CD1c-positive myeloid dendritic cell (primary cell): ENCODE measurements at regions not wholly inside any gene's neighbourhood (a gene's known extent, or its start where the extent isn't known, plus 50 kb on each side); places are given as distances from the start of the nearest gene placed in this dataset.
"Not testable (repeated sequence)": the region's sequence is repeated elsewhere in the genome, so short reads cannot be mapped to it uniquely, and the experiment has no call there.

ENCODE experiments used
- DNase-seq: peaks from one replicate; pipeline ENCODE4 v3.0.0-alpha.2; 2016; ENCODE audit errors: extremely low spot score

DNA sequence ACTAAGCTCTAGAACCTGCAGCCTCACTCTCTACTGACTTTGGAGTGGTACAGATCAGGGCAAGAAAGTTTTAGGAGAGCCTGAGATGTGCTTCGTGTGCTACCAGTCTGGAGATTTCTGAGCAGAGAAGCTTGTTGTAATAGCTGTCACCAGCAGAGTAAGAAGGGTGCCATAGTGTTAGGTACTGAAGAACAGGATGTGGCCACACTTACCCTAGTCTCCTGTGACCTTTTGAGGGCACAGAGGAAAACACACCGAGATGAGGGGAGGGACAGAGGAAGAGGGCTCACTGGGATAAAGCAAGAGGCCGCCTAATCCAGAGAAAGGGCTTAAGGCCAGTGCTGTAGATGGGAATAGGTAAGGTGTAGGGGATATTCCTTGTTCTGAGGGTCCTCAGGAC, 146.2 kb upstream of the MTPN start:
- DNase-seq: no peak

DNA sequence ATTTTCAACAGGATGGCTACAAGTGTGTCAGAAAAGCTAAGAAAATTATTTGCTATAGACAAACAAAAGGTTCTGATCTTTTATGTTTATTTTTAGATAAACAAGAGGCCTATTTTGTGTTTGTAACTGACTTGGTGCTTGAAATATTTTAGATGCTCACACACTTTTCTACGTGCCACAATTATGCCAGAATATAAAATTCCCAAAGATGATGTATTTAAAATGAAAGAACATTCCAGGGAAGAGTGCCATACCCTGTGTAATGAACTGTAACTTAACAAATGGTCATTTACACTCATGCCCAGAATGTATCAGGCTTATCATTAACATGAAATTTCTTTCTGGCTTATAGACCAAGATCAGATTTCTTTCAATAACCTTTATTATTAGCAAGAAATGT, 144.9 kb upstream of the MTPN start:
- no peak for DNase-seq

DNA sequence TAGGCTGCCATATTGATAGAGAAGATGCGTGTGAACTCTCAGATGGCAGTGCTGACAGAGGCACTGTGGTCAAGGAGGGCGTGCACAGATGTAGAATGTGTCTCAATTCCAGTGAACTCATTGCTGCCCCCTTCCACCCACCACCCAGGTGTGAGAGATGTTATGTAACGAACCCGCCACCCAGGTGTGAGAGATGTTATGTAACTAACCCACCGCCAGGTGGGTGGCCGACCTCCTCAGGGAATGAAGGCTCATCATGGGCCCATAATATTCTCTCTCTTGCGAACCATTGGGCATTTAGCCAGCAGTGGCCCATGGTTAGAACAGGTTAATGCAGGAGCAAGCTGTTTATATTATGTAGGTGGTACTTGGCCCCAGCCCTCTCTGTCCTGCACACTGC, 140.4 kb upstream of the MTPN start:
- no peak for DNase-seq

DNA sequence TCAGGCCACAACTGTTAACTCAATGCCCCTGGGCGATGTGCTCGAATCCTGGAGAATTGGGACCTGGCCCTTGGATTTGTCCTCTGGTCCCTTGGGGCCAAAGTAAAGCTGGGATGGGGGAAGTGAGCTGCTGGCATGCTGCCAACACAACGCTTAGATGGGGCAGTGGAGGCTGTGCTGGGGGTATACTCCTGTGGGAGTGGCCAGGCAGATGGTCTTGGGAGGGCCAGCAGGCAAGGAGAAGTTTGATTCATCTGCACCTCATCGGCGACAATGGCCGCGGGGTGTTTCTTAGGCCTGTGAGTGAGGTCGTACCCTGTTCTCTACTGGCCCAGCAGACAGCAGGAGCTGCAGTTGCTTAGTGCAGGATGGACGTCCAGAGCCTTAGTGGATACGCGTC, 139.0 kb upstream of the MTPN start:
- no peak for DNase-seq

DNA sequence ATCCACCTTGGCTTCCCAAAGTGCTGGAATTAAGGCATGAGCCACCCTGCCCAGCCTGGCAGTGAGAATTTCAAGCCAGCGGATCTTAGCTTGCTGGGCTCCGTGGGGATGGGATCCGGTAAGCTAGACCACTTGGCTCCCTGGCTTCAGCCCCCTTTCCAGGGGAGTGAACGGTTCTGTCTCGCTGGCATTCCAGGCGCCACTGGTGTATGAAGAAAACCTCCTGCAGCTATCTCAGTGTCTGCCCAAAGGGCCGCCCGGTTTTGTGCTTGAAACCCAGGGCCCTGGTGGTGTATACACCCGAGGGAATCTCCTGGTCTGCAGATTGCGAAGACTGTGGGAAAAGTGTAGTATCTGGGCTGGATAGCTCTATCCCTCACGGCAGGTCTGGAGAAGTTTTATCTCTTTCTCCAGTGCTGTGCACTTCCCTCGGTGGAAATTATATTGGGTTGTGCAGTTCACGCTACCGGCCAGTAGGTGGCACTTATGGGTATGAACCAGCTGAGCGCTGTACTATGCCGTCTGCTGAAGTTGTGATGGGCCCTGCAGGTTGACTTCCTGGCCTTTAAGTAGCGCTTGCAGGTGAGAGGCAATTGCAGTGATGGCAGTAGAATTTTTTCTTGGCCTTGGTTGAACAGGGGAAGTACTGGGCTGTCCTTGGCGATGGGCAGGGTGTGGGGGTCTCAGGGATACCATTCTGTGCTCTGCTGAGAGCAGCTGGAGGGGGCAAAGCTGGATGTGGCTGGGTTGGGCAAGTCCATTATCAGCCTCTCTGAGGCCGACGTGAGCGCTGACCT, 138.0 kb upstream of the MTPN start:
- DNase-seq: peak; percentile 34

DNA sequence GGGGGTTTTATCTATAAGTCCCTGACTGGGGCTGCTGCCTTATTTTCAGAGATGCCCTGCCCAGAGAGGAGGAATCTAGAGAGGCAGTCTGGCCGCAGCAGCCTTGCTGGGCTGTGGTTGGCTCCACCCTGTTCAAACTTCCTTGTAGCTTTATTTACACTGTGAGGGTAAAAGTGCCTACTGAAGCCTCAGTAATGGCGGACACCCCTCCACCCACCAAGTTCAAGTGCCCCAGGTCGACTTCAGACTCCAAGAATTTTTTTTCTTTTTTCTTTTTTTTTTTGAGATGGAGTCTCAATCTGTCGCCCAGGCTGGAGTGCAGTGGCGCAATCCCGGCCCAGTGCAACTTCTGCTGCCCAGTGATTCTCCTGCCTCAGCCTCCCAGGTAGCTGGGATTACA, 137.3 kb upstream of the MTPN start:
- not testable (repeated sequence) for DNase-seq

DNA sequence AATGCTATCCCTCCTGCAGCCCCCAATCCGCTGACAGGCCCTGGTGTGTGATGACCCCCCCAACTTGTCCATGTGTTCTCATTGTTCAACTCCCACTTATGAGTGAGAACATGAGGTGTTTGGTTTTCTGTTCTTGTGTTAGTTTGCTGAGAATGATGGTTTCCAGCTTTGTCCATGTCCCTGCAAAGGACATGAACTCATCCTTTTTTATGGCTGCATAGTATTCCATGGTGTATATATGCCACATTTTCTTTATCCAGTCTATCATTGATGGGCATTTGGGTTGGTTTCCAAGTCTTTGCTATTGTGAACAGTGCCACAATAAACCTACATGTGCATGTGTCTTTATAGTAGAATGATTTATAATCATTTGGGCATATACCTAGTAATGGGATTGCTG, 131.9 kb upstream of the MTPN start:
- not testable (repeated sequence) for DNase-seq

DNA sequence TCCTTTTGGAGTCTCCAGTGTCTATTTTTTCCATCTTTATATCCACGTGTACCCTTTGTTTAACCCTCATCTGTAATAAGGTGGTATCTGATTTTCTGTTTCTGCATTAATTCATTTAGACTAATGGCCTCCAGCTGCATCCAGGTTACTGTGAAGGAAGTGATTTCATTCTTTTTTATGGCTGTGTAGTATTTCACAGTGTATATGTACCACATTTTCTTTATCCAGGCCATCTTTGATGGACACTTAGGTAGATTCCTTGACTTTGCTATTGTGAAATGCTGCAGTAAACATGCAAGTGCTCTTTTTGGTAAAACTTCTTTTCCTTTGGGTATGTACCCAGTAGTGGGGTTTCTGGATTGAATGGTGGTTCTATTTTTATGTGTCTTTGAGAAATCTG, 128.0 kb upstream of the MTPN start:
- no peak for DNase-seq

DNA sequence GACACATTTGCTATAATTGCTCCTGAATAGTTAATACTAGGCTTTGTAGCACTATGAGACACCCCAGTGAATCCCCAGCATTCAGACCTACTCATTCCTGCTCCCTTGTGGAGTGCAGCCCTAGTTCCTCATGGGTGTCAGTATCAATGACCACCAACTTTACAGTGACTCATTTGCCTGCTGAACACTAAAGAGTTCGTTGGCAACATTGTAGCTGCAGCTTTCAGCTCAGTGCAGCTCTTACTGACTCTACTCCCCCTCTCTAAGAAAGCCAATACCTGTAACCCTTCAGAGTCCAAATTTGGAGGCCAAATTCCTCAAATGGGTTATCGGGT, 127.1 kb upstream of the MTPN start:
- DNase-seq: no peak

DNA sequence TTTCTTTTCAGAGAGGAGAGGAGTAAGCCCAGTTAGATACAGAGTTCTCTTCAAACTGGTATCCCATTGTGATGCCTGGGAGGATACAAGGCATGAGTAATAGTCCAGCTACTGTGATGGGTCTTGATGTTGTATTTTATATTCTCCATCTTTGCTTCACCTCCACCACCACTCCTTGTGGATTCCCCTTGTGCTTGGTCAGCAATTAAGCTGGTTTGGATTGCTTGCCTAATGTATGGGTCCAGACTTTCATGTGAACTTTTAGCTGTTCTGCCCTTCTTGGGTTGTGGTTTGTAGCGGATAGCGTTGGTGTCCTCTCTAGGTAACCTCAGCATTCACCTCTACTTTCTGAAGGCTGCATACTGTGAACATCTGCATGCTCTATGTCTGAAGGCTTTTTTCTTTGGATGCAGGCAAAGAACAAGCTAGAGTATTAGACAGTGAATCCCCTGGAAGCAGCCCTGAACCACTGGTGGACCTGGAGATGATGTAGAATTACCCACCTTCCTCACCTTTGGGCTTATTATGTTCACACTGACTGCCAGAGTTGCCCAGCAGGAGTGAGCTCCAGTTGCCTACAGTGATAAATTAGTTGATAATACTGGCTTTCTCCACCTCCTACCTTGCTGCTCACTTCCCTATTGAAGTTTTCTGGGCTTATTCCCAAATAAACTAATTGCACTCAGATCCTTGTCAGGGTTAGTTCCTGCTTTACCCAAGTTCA, 126.5 kb upstream of the MTPN start:
- DNase-seq: no peak

DNA sequence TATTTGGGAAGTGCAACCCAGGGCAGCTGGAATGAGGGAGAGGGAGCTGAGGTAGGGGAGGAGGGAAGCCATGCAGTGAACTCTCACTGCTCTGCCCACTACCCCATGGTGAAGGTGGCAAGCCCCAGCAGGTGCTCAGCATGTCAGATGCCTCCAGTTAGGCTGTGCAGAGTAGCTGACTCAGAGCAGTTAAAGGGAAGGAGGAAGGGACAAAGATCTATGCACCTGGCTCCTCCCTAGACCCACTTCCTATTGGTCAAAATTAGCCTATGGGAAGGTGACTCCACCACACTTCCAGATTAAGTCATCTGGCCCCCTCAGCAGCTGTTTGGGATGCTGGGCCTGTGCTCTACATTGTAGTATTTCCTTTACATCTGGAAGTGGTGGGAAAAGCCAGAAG, 125.7 kb upstream of the MTPN start:
- no peak for DNase-seq

DNA sequence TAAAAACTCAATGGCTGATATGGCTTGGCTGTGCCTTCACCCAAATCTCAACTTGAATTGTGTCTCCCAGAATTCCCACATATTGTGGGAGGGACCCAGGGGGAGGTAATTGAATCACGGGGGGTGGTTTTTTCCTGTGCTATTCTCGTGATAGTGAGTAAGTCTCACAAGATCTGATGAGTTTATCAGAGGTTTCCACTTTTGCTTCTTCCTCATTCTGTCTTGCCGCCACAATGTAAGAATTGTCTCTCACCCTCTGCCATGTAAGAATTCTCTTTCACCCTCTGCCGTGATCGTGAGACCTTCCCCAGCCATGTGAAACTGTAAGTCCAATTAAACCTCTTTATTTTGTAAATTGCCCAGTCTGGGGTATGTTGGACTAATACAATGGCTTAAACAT, 115.6 kb upstream of the MTPN start:
- DNase-seq: not testable (repeated sequence)

DNA sequence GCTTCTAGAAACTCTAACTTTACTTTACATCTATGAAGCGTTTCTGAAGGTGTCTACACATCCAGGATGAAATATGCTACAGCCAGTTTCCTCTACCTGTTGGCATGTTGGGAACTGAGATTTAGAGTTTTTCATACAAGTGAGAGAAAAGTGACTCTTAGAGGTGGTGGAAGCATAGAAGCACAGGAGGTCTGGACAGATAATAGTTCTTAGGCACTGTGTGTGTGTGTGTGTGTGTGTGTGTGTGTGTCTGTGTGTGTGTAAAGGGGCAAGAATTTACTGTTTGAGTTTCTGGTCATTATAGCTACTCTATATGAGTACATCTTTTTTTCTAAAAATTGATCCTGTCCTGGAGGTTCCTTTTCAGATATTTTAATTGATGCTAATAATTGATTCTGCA, 110.7 kb upstream of the MTPN start:
- no peak for DNase-seq

DNA sequence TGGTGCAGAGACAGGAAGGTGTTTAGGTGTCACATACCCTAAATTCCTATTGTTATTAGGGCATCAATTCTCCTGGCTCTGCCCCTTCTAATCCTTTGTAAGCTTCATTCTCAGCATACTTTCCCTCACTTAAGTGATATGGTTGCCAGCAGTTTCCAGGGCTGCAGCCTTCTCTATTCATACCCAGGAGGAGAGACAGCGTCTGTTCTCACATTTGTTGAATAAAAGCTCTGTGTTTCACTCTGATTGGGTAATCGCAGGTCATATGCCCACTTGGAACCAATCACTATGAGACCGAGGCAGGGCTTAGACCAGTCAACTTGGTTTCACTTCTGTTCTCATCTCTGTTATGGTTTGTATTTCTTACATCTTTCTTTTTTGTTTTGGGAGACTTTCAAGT, 109.6 kb upstream of the MTPN start:
- DNase-seq: peak; percentile 16

DNA sequence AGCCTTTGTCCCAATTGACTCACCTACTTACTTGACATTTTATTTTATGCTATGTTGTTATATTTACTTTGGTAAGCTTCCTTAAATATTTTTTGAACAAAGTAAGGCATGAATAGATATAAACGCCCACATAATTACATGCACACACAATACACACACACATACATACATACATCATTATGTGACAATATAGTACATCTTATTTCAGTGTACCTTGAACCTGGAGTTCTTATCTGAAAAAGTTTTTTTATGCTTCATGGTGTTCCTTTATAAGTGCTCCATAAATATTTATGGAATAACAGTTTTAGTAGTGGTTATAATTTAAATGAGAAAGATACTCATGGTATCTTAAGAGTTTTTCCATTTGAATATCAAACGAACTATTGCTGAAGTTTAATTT, 102.8 kb upstream of the MTPN start:
- DNase-seq: no peak

DNA sequence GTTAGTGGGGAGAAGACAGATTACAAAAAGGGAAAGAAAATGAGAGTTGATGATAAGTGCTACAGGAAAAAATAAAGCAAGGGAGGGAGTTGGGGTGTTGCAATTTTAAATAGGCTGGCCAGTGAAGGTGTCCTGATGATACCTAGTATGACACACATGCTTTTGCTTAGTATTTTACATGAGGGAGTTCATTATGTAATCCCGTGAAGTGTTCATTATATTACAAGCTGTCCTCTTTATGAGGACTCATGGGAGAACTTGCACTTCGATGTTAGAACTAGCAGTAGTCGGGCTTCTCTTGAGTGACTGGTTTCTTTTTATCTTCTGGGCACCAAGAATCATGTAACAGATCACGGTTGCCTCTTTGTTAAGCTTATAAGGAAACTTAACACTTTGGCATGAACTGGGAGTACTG, 102.3 kb upstream of the MTPN start:
- no peak for DNase-seq

DNA sequence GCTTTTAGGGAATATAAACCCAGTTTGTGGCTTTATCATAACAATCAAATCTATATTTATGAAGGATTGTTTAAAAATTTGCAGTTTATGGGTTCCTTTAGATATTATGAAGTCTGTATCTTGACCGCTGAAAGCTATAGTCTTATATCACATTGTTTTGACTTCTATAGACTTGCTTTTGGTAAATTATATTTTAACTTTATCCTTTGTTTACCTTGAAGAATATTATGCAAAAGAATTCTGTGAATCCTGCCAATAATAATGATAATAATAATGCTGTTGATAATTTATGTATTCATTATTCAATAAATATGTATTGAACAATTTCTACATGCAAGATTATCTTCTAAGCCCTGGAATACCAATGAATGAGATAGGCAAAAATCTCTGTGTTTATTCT, 101.9 kb upstream of the MTPN start:
- no peak for DNase-seq

DNA sequence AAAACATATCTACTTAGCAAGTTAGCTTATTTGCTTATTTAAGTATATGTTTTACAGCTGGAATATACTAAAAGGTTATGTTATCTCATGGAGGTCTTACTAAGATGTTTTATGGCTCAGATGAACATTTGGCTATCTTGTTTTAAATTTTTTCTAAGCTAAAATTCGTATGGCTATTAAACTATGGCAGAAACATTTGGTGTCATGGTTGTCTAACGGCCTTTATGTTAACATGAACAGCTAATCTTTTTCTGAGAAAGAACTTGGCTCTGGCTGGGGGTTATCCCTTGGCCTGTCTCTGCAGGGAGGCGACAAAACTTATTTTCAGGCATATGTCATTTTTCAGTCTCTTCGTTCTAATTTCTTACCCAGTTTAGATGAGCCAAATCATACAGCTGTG, 101.5 kb upstream of the MTPN start:
- DNase-seq: no peak

DNA sequence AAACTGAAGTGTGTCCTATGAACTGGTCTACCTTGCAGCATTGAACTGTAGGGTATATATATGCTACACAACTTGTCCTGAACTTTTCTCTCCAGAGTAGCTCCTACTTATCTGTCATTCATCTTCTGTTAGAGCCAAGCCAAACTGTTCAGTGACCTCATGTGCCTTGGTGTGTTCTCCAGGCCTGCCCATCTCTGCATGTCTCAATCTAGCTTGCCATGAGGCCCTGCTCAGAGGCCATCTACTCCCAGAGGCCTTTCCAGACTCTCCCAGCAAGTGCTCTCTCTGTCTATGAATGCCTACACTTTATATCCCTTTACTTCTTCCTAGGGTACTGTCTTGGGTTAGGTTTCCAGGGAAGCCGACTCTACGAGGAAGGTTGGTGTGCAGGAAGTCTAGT, 99.8 kb upstream of the MTPN start:
- DNase-seq: no peak

DNA sequence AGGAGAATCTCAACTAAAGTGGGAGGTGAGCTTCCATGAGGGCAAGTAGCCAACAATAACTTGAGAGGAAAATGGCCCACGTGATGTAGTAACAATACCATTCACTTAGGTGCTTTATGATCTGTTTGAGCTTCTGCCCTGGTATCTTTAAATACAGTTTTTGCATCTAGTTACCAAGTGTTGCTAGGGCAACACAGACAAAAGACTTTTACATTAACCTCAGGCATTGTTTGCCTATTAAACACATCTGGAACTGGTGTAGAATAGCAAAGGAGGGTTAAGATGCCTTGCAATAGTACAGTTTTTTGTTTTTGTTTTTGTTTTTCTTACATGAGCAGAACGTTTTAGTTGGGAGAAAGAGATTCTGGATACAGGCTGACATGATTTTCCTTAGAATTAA, 97.7 kb upstream of the MTPN start:
- DNase-seq: no peak

DNA sequence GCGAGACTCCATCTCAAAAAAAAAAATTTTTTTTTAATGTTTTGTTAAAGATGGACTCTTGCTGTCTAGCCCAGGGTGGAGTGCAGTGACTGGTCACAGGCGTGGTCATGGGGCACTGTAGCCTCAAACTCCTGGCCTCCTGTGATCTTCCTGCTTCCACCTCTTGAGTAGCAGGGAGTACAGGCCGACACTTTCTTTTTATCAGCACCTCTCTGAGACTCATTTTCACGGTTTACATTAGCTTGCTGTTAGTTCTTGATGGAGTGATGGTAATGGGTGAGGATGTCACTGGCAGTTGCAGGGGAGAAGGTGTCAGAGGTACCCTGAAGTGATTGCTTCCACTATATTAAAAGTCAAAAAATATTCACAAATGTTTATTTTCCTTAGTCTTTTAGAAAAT, 95.3 kb upstream of the MTPN start:
- no peak for DNase-seq

DNA sequence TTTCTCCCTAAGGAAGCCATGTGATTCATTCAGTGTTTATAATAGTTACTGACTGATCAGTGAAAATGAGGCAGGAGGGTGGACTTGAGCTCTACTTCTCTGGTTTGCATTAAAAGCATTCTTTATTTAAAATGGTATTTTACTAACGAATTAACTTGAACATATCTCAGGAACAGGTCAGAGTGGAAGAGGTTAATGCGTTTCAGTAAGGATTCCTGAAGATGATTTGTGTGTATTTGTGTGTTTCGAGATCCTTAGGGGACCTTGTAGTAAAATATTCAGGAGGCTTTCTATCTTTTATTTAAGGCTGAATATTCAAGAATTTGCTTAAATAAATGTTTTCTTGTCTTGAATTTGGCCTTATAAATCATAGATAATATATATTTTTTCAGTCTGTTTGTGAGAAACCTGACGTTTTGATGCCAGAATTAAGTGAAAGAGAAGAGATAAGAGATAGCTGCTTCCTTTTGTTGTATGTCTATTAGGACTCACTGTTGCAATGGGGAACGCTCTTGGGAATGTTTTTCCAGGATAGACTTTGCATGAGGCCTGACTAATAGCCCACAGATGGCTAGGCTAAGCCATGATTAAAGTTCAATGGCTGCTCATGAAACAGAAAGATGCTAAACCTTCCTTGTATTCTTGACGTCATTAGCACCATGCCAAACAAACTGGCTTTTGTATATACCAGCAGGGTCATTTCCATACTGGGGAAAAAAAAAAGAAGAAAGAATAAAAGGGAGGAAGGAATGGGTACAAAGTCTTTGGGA, 93.8 kb upstream of the MTPN start:
- no peak for DNase-seq
